Omental fat pad (tissue), 3 donors: ENCODE measurements at regions not wholly inside any gene's neighbourhood (a gene's known extent, or its start where the extent isn't known, plus 50 kb on each side); places are given as distances from the start of the nearest gene placed in this dataset.

ENCODE experiments used
- ATAC-seq: fragments of 150-250 bp; one replicate; pipeline ENCODE4 v1.9.1; 2016; ENCODE audit warnings: mild to moderate bottlenecking, moderate library complexity; ENCODE audit not compliant: low FRiP score
- DNase-seq: peaks from one replicate; pipeline ENCODE4 v3.0.0-alpha.2; 2019; ENCODE audit warnings: low spot score
- CTCF ChIP-seq, 3 donors: fragments of 450-650 bp; IDR thresholded peaks; one replicate each; pipeline ENCODE4 v1.5.1; 2016 to 2017; ENCODE audit warnings: antibody characterized with exemption in 3 of 3, mild to moderate bottlenecking in 3 of 3, moderate library complexity in 2 of 3

GRCh38 chr6:144854654-144855053, 569.5 kb downstream of the UTRN start:
- no peak for TF ChIP-seq CTCF (IDR thresholded peaks at IDR 0.05)
- no peak for DNase-seq
- ATAC-seq = no peak

- TF ChIP-seq CTCF (IDR thresholded peaks at IDR 0.05) = no peak
- ATAC-seq = no peak
Observed at GRCh38 chr6:144855375-144855774, 570.2 kb downstream of the UTRN start.

GRCh38 chr6:144855812-144856531, 570.8 kb downstream of the UTRN start:
- no peak for DNase-seq
- no peak for ATAC-seq
- TF ChIP-seq CTCF (IDR thresholded peaks at IDR 0.05) = no peak

More at GRCh38 chr6:144855375-144855774, 570.2 kb downstream of the UTRN start:
- DNase-seq = no peak

- DNase-seq = no peak
- no peak for ATAC-seq
- TF ChIP-seq CTCF (IDR thresholded peaks at IDR 0.05) = no peak
Observed at GRCh38 chr6:144856622-144857021, 571.5 kb downstream of the UTRN start.

- no peak for DNase-seq
- ATAC-seq = no peak
- no peak for TF ChIP-seq CTCF (IDR thresholded peaks at IDR 0.05)
Observed at GRCh38 chr6:144857086-144857485, 572.0 kb downstream of the UTRN start.

GRCh38 chr6:144862769-144863168, 577.6 kb downstream of the UTRN start:
- DNase-seq (no peak), ATAC-seq (no peak)
- no peak for TF ChIP-seq CTCF (IDR thresholded peaks at IDR 0.05)

GRCh38 chr6:144867761-144868160, 582.6 kb downstream of the UTRN start:
- ATAC-seq (no peak), DNase-seq (no peak)
- TF ChIP-seq CTCF (IDR thresholded peaks at IDR 0.05) = no peak
